HFF-Myc (cell line): ENCODE measurements at regions not wholly inside any gene's neighbourhood (a gene's known extent, or its start where the extent isn't known, plus 50 kb on each side); places are given as distances from the start of the nearest gene placed in this dataset.

Experiments
- DNase-seq: peaks from one replicate; pipeline ENCODE4 v3.0.0-alpha.2; 2011; ENCODE audit warnings: low read depth; ENCODE audit errors: extremely low read depth
- H3K4me3 ChIP-seq: replicated peaks from 2 replicates; pipeline ENCODE4 v1.5.1; 2011; ENCODE audit warnings: low read depth, mild to moderate bottlenecking, control low read depth, low read length
- CTCF ChIP-seq: IDR thresholded peaks from 2 replicates; pipeline ENCODE4 v1.5.1; 2012; ENCODE audit warnings: mild to moderate bottlenecking, low read depth, low read length, control low read depth; ENCODE audit errors: missing control alignments

DNA sequence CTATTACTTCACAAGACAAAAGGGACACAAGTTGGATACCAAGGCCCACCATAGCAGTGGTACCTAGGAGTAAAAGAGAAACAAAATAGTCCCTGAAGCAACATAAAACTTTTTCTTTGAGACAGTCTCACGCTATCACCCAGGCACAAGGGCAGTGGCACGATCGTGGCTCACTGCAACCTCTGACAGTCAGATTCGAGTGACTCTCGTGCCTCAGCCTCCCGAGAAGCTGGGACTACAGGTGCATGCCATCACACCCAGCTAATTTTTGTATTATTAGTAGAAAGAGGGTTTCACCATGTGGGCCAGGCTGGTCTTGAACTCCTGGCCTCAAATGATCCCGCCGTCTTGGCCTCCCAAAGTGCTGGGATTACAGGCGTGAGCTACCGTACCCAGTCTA lies 59.0 kb upstream of the KCNMA1 start:
- no peak for TF ChIP-seq CTCF
- H3K4me3 ChIP-seq = no peak overlapping the region
- DNase-seq = no peak

- no peak for DNase-seq
- no peak for TF ChIP-seq CTCF
Measured at GRCh38 chr10:77695186-77695585, 57.6 kb upstream of the KCNMA1 start.

DNA sequence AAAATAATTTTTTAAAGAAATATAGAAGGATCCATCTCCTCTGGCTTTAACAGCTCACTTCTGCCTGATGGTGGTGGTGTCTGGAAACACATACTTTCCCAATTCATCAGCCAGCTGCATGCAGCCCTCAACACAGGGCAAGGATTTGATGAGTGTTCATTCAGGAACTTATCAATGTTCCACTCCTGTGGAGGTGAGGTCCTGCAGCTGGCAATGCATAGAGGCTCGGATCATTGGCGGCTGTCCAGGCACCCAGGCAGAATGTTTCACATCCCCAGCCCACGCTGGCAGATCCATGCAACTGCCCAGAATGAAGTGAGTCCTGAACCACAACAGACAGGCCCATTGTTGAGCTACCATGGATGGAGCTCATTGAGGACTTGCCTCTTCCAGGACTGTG lies 55.2 kb upstream of the KCNMA1 start:
- no peak overlapping the region for H3K4me3 ChIP-seq
- no peak for DNase-seq
- TF ChIP-seq CTCF = no peak

More at GRCh38 chr10:77695186-77695585, 57.6 kb upstream of the KCNMA1 start:
- H3K4me3 ChIP-seq = no peak overlapping the region

GRCh38 chr10:77689339-77689738 lies 51.7 kb upstream of the KCNMA1 start:
- no peak for TF ChIP-seq CTCF
- no peak overlapping the region for H3K4me3 ChIP-seq
- no peak for DNase-seq

- no peak for DNase-seq
- no peak for TF ChIP-seq CTCF
- H3K4me3 ChIP-seq = no peak overlapping the region
Measured at GRCh38 chr10:77687621-77688020, 50.0 kb upstream of the KCNMA1 start.
